ENCODE measurements at regions not wholly inside any gene's neighbourhood (a gene's known extent, or its start where the extent isn't known, plus 50 kb on each side); places are given as distances from the start of the nearest gene placed in this dataset.

- no peak for DNase-seq (ENCODE audit: low read depth)
- no peaks in the 10 kb centered on the region for H3K36me3 ChIP-seq (ENCODE audit: control insufficient read depth, insufficient read depth, low read length)
- H3K4me3 ChIP-seq (ENCODE audit: low read depth, low read length): no peak overlapping the region
- TF ChIP-seq CTCF (IDR thresholded peaks at IDR 0.05; ENCODE audit: insufficient read depth, low read length, poor library complexity, severe bottlenecking): no peak
- no peaks in the 10 kb centered on the region for H3K27me3 ChIP-seq (ENCODE audit: control insufficient read depth, insufficient read depth, low read length)
Observed at GRCh38 chr18:78150590-78150989, 829.0 kb upstream of the SALL3 start.

DNA sequence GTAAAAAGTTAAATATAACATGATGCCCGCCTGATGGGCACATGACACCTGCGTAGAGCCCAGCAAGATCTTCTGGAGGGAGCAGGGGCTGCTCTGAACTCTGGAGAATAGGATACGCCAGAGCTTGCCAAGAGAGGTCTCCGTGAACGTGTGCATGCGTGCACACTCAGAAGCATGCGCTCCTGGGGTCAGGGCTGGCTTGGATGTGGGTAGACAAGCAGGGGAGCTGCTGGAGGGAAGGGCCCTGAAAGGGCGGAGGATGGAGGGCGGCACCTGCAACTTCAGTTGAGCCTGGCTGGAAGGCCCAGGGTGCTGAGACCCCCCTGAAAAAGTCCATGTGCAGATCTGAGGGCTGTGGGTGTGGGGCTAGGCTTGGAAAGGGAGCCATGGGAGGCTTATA lies 828.4 kb upstream of the SALL3 start:
- Histone ChIP-seq H3K27me3 (ENCODE audit: control insufficient read depth, insufficient read depth, low read length) (no peaks in the 10 kb centered on the region), H3K4me3 (ENCODE audit: low read depth, low read length) (no peak overlapping the region), H3K36me3 (ENCODE audit: control insufficient read depth, insufficient read depth, low read length) (no peaks in the 10 kb centered on the region)
- no peak for DNase-seq (ENCODE audit: low read depth)
- no peak for TF ChIP-seq CTCF (IDR thresholded peaks at IDR 0.05; ENCODE audit: insufficient read depth, low read length, poor library complexity, severe bottlenecking)

DNA sequence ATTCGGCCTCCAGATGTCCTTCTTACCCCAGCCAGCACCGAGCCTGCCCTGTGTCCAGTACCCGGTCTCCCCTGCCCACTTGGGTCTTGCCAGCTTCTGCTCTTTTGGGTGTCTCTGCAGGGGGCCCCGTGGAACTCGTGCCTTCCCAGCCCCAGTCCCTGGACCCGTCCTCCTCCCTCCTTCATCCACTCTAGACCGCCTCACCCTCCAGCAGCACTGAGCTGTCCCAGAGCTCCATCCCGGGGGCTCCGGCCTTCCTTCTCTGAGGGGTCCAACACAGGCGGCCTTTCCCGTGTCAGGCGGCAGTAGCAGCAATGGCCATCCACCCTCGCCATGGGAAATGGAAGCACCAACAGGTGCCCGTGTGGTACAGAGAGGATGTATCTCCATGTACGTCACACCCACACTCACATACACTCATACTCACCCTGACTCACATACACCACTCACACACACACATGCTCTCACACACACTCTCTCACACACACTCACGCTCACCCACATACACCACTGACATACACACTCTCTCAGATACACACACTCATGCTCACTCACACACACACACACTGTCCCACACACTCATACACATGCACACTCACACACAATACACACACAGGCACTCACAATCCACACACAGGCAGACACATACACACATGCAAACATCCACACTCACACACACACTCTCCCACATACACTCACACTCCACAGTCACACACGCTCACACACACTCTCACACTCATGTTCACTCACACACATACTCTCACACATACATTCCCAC lies 827.5 kb upstream of the SALL3 start:
- H3K36me3 ChIP-seq (ENCODE audit: control insufficient read depth, insufficient read depth, low read length): no peaks in the 10 kb centered on the region
- DNase-seq (ENCODE audit: low read depth): no peak

GRCh38 chr18:78153362-78153761 lies 826.3 kb upstream of the SALL3 start:
- Histone ChIP-seq H3K36me3 (ENCODE audit: control insufficient read depth, insufficient read depth, low read length) (no peaks in the 10 kb centered on the region), H3K4me3 (ENCODE audit: low read depth, low read length) (no peak overlapping the region), H3K27me3 (ENCODE audit: control insufficient read depth, insufficient read depth, low read length) (no peaks in the 10 kb centered on the region)
- no peak for DNase-seq (ENCODE audit: low read depth)
- TF ChIP-seq CTCF (IDR thresholded peaks at IDR 0.05; ENCODE audit: insufficient read depth, low read length, poor library complexity, severe bottlenecking): no peak

More for the DNA sequence above, 827.5 kb upstream of the SALL3 start:
- TF ChIP-seq CTCF (IDR thresholded peaks at IDR 0.05; ENCODE audit: insufficient read depth, low read length, poor library complexity, severe bottlenecking): no peak
- no peaks in the 10 kb centered on the region for H3K27me3 ChIP-seq (ENCODE audit: control insufficient read depth, insufficient read depth, low read length)
- no peak overlapping the region for H3K4me3 ChIP-seq (ENCODE audit: low read depth, low read length)

- no peak for DNase-seq (ENCODE audit: low read depth)
- H3K4me3 ChIP-seq (ENCODE audit: low read depth, low read length): no peak overlapping the region
Observed at GRCh38 chr18:78154444-78154843, 825.2 kb upstream of the SALL3 start.

More at GRCh38 chr18:78154444-78154843, 825.2 kb upstream of the SALL3 start:
- H3K36me3 ChIP-seq (ENCODE audit: control insufficient read depth, insufficient read depth, low read length): no peaks in the 10 kb centered on the region
- H3K27me3 ChIP-seq (ENCODE audit: control insufficient read depth, insufficient read depth, low read length): no peaks in the 10 kb centered on the region
- no peak for TF ChIP-seq CTCF (IDR thresholded peaks at IDR 0.05; ENCODE audit: insufficient read depth, low read length, poor library complexity, severe bottlenecking)
